GM19328 (cell line): ENCODE measurements at regions not wholly inside any gene's neighbourhood (a gene's known extent, or its start where the extent isn't known, plus 50 kb on each side); places are given as distances from the start of the nearest gene placed in this dataset.
"Not testable (repeated sequence)": the region's sequence is repeated elsewhere in the genome, so short reads cannot be mapped to it uniquely, and the experiment has no call there.

Source experiments
- ATAC-seq: cut with Tn5 transposase; IDR thresholded peaks from one replicate; pipeline ENCODE4 v1.9.1; 2021; ENCODE audit warnings: mild to moderate bottlenecking, moderate library complexity; ENCODE audit not compliant: unreplicated experiment

DNA sequence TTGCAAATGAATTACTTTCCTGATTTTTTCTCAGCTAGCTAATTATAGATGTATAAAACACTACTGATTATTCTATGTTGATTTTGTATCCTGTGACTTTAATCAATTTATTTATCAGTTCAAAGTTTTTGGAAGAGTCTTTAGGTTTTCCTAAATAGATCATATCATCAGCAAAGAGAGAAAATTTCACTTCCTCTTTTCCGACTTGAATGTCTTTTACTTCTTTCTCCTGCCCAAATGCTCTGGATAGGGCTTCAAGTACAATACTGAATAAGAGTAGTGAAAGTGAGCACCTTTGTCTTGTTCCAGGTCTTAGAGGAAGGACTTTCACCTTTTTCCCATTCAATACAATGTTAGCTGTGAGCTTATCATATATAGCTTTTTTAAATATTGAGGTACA lies 417.9 kb downstream of the PDGFC start:
- no peak for ATAC-seq

DNA sequence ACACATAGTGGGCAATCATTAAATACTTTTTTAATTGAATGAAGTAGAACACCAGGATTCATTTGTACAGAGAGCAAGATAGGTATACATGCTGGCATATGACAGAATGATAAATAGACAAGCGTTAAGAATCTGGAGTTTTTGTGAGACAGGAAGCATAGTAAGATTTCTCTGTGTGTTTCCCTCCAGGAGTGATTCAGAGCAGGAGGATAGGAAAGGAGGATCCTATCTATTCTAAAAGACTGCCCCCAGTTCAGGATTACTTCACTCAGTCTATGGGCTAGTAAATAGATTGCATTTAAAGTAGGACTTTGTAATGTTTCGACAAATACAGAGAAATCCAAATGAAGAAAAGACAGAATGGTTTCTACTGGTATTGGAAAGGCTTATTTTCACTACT lies 423.7 kb downstream of the PDGFC start:
- ATAC-seq: no peak

DNA sequence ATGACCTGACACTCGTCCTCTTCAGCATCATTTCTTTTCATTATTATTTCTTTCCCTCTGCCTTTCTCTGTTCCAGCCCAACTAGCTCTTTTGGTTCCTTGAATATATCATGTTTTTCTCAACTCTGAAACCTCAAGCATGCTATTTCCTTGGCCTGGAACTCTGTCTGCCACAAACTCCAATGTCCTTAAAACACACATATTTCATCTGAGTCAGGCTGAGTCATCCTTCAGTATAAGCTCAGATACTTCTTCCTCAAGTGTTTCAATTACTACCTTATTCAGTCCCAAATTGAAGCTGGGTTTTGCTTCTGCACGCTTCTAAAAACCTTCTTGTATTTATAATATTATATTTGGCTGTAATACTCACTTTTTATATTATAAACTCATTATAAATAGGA lies 424.2 kb downstream of the PDGFC start:
- ATAC-seq: no peak

DNA sequence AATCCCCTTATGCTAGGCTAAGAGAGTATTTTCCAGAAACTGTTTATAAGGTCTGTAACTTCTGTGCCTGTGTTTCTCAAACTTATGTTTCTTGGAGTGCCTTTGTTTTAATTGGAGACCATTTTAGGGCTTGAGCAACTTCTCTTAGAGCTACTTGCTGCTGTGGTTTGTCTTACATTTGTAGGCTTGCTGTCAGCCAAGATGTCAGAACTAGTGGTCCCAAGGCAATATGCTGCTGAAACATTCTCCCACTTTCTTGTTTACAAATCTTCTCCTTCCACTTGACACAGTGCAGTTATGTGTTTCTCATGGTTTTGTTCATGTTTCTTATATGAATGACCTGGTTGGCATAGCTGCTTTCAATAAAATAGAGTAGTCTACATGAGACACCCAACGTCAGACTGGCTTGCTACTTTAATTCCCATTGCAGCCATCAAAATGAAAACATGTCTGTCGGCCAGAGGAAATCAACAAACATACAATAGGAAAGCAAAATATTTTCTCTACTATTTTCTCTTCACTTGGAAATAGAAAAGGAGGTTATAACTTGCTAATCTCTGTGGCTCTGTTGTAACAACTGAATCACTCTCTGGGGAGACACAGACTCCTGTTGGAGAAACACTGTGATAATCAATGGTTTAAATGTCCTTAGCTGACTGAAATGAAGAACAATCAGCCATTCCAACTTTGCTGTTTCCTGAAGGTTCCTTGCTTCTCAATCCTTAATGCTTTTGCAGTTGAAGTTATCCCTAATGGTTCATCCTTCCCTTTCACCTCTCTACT lies 426.4 kb downstream of the PDGFC start:
- ATAC-seq: no peak

DNA sequence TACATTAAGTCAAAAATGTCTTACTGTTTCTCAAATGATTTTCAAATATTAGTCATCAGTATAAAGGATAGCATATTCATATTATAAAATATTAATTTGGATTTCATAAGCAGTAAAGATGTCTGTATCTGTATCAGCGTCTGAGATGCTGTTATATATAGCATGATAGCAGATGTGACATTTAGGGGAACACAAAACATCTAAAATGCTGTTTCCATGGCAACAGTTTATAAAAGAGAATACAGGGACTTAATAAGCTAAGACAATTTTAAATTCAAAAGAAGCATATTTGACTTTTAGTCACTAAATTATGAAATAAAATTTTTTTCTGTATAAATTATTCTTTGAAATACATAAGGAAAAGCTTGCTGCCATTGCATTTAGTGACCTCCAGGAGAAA lies 432.2 kb downstream of the PDGFC start:
- ATAC-seq: no peak

DNA sequence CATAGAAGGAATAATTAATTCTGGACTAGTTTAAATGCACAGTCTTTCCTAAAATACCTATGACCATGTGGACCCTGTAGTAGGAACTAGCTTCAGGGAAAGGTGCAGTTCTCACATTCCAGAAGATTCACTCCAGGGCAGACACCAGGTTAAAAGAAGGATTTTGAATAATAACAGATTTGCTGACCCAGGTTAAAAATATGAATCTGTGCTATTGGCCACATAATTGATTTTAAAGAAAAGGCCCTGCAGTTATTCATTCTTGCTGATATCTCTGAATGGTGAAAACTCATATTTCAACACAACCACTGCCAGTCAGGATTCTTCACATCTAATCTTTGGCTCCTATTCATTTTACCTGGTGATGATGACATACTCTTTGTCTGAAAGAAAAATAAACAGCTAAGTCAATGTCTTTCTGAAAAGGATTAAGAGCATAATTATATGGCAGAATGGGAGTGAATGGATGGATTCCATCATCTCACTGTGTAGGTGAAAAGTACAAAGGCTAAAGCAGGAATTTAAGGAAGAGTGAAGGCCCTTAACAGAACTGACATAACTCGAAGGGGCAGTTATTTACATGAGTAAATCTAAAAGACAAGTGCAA lies 432.8 kb downstream of the PDGFC start:
- no peak for ATAC-seq

DNA sequence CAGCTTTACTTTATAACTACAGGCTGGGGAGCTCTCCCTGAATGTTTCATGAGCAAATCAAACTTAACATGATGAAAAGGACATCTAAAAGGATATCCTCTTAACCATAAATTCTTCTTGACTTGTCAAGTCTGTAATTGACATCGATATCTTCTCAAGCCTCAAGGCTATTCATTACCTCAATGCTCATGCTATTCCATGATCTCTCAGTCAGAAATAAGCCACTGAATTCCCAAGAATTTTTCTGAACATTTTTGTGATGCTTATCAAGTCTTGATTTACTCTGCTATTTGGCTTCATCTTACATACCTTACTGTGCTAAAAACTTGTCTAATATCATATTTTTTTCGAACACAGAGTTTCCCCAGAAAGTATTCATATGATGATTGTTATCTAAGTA lies 433.4 kb downstream of the PDGFC start:
- no peak for ATAC-seq

DNA sequence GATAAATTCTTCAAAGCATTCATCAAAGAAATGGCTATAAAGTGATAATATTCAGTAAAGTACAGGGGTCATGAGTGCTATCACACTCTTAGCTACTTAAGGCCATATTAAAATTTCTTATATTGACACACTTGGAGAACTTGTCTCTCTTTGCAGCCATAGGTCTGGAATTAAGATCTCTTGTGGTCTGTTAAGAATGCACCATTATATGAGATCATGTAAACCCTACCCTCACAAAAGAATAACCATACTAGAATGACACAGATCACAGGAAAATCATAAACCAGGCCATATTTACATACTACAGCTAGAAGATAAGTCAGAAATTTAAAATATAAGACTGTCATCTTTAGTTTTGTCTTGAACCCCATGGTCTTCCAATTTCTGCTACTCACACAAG lies 434.3 kb downstream of the PDGFC start:
- ATAC-seq: no peak

DNA sequence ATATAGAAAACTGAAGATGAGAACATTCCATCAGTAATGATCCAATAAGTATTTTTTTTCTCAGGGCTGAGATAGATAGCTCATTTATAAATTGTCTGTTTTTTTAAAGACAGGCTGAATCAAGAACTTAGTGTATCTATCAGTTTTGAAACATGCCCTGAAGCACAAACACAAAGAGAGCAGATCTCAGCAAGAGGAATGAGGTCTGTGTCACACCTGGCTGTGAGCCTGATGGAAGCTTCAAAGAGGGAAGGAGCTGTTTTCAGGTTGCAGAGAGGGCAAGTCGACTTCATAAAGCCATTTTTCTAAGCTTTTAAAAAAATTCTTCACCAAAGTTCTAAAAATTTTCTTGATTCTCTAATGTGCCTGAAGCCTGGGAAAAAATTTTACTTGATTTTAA lies 434.9 kb downstream of the PDGFC start:
- ATAC-seq: no peak

DNA sequence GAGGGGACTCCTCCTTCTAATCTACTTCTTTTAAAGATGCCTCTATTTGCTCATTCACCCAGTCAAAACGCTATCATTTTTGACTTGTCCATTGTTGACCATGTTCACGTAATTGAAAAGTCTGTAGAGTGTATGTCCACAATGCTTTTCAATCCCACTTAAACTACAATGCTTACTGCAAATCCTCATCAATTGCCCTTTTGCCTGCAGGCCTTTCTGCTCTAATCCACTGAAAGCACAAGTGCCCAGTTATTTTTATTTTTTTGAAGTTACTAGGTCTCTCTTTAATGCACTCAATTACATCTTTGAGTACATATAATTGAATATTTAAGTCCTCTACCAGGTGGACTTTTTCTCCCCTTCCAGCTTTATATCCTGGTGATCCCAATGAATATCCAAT lies 437.4 kb downstream of the PDGFC start:
- ATAC-seq: no peak

DNA sequence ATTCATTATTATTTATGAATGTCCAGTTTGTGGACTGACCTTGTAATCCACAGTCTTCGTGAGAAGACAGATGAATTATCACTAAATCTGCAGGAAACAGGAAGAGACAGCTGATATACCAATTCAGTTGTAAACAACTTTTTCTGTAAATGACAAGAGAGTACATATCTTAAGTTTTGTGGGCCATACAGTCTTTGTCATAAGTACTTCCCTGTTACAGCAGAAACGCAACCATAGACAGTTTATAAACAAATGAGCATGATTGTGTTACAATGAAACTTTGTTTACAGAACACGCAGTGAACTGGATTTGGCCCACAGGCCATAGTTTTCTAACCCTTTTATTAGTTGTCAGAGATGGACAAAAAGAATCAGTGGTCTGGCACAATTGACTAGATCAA lies 443.4 kb downstream of the PDGFC start:
- ATAC-seq: no peak

DNA sequence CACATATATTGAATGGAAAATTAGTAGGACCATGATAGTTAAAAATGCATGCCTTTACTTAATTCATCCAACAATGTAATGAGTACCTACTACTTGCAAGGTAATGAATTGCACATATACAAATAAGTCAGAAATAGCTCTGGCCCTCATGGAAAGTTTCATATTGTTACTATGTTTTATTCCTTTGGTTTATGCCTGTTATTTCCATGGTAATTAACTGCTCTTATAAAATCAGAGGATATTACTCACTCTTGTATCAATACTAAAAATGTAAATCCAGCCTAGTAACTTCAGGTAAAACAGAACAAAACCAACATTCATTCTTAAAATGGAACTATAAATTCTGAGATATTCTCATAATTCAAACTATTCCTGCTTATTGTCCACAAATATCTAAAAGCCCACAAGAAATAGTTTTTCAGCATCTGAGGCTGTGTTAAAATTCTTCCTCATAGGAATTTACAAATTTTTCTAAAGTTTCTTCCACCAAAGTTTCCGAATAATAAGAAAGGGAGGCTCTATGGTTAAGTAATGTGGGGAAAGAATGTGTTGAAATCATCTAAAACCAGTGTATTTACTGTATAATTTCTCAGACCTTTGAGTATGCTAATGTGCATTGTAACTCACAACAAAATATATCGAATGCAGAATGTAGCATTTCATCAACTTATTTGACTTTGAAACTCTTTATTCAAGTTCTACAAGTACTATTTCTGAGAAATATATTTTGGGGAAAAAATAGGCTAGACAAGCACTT lies 444.2 kb downstream of the PDGFC start:
- ATAC-seq: no peak

DNA sequence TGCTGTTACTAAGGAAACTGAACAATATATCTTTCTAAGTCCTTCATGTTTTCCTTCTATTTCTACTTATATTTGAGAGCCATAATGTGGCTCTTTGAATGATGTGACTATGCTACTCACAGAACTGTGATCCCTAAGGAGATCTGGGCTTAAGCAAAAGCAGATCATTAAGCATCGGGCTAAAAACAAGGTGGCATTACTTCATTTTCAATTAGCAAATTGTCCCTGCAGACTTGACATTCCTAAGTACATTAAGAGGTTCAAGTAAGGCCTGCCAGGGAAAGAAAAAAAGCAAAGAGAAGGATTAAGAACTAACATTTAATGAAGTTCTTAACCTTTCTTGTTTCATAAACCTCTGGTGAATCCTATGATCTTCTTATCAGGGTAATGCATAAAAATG lies 447.6 kb downstream of the PDGFC start:
- ATAC-seq: no peak

DNA sequence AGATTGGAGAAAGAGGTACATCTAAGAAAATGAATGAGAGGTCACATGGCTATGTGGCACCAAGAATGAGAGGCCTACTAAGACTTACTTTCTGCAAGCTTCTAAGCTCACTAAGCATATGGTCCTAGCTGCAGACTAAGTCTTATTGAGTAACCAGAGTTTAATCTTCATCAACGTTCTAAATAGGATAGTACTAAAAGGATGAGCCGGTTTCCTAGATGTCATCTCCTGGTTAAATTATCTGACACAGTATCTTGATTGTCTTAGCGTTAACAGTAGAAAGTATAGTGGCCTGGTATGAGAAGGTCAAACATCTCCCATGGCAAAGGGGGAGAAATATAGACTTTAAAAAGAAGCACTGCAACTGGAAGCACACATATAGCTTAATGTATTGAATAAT lies 448.1 kb downstream of the PDGFC start:
- no peak for ATAC-seq

DNA sequence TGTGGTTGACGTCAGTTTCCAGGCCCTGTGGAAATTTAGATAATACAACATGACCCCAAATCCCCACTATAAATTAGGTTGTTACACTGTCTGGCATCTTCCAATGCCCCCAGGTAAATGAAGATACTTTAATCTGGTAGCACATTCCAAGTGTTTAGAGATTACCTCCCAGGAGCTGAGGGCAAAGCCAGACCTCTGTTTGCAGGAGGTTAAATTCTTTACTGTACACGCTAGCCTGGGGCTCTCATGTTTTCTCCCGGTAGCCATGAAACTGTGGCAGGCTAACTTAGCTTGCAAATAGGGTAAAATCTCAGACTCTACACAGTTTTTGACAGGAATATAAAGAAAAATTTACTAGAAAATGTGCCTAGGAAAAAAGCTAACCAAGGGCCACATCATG lies 450.0 kb downstream of the PDGFC start:
- ATAC-seq: no peak

DNA sequence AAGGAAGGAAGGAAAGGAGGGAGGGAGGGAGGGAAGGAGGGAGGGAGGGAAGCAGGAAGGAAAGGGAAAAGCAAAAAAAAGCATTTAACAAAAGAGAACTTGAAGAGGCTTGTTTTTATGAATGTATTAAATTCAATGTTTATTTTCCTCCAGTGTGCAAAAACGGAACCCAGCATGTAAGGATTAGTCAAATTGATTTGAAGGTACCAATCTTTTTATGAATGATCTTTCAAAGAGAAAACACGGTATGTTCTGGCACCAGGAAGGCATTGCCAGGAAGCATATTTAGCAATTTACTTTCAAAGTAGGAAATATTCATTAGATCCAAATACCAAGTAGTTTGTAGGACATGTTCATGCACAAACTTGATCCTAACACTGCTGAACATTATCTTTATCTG lies 453.6 kb downstream of the PDGFC start:
- ATAC-seq: no peak

DNA sequence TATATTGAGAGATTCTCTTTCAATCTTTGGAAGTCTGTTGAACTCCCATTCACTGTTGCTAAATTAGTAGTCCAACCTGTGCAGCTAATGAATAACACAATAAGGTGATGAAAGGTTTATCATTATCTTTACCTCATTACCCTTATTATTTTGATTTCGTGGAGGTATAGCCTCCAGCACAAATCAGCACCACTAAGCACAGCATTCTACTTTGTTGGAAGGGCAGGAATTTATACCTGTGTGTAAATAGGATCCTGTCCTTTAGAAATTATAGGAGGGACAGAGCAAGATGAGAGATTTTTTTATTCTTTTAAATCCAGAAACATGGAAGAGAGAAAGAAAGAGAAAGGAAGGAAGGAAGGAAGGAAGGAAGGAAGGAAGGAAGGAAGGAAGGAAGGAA lies 454.1 kb downstream of the PDGFC start:
- ATAC-seq: no peak

DNA sequence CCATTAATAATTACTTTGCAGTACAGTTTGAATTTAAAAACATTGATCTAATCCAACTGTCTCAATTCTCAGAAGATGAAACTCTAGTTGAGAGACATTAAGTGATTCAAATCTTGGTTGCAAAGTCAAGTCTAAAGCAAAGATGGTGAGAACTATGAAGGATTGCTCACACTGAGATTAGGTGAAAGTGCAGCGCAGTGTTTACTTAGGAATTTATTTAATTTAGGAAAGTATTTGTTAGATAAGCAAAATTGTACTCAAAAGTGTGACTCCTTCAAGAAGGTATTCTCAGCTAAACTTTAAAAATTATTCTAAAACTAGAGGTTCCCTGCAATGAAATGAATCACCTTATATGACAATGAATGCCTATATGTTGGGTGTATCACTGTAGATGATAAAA lies 454.9 kb downstream of the PDGFC start:
- ATAC-seq: no peak

DNA sequence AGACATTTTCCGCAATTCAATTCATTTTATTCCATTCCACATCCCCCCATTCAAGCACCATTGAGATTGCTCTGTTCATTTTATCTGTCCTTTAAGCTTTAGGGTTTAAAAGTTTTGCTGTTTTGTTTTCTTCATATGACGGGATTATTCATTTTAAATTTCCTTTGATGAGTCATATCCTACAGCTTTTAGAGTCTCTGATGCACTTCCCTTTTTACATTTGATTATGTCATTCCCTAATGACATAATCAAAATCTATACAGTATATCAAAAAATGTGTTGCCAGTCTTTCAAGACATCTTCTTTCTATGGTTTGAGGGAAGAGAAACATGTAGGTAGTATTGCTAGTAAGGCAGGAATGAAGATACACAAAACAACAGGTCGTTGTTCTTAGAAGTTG lies 456.3 kb downstream of the PDGFC start:
- no peak for ATAC-seq

DNA sequence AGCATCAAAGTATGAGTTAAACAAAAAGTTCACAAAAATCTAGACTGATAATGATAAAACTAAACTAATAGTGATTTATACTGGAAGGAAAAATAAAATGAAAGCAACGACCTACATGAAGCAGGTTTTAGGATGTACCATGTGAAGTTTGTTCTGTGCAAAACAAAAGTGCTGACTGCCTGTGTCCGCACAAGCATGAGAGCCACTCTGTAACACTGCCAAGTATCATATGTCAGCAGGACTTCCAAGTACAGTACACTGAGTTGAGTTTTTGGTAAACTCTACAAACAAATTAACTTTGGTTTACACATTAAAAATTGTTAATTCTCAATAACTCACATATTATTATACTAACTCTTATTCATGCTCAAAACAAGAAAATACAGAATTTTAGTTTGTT lies 459.0 kb downstream of the PDGFC start:
- no peak for ATAC-seq

DNA sequence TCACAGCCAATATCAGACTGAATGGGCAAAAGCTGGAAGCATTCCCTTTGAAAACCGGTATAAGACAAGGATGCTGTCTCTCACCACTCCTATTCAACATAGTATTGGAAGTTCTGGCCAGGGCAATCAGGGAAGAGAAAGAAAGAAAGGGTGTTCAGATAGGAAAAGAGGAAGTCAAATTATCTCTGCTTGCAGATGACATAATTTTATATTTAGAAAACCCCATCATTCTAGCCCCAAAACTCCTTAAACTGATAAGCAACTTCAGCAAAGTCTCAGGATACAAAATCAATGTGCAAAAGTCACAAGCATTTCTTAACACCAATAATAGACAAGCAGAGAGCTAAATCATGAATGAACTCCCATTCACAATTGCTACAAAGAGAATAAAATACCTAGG lies 461.7 kb downstream of the PDGFC start:
- ATAC-seq: not testable (repeated sequence)

DNA sequence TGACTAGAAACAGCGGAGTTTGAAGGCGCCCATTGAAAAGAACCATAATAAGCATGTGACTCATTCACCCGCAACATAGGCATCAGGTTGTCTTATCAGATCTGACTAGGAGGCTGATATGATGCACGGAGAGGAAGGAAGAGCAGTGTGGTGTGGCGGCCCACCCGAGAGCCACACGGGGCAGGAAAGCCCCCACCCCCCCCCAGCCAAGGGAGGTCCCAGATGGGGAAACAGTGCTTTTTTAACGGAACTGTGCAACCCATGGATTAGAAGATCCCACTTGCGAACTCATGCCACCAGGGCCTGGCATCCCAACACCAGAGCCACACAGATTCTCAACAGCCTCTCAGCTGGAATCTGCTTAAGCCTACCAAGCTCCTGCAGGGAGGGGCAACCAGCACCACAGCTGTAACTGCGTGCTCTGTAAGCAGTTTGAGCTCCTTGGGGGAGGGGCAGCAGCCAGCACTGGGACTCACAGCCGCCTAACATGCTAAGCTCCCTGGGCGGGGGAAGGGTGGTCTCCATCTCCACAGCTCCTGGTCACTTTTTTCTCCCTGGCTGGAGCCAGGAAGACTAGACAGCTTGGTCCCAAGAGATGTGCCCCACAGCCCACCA lies 466.2 kb downstream of the PDGFC start:
- no peak for ATAC-seq
